Kidney epithelial cell (primary cell): ENCODE measurements at regions not wholly inside any gene's neighbourhood (a gene's known extent, or its start where the extent isn't known, plus 50 kb on each side); places are given as distances from the start of the nearest gene placed in this dataset.

Experiments used
- DNase-seq: peaks from one replicate; pipeline ENCODE4 v3.0.0-alpha.2; 2010; ENCODE audit warnings: low read depth
- H3K27me3 ChIP-seq: 2 replicates; pipeline ENCODE4 v1.6.0; 2011; ENCODE audit warnings: low read length; ENCODE audit not compliant: control insufficient read depth, insufficient read depth
- H3K36me3 ChIP-seq: 2 replicates; pipeline ENCODE4 v1.5.1; 2011; ENCODE audit warnings: low read length; ENCODE audit not compliant: control insufficient read depth, insufficient read depth
- H3K4me3 ChIP-seq: 2 replicates; pipeline ENCODE4 v1.5.1; 2011; ENCODE audit warnings: low read depth, mild to moderate bottlenecking, control low read depth, low read length
- TF ChIP-seq, protein P1 (sequence below): IDR thresholded peaks from 2 replicates; pipeline ENCODE4 v1.5.1; 2011; ENCODE audit warnings: mild to moderate bottlenecking, moderate library complexity, low read length, control low read depth, inconsistent platforms; ENCODE audit not compliant: insufficient read depth, poor library complexity, severe bottlenecking

DNA sequence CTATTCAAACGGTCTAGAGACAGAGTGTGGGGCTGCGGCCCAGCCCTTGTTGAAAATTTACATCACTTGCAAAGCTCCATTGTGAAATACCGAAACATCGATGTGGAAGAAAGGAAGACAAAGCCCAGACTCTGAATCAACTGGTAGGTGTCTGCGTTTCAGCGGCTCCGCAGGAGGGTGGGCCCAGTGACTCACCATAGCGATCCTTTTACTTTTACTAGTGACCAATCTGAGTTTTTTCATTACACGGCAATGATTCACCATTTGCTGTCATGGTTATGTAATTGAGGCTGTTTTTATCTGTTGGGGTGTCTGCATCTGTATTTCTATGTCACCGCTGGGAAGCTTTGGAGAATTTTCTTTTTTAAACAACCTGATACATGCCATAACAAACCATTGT, 66.6 kb upstream of the ODC1 start:
- TF ChIP-seq, protein P1, sequence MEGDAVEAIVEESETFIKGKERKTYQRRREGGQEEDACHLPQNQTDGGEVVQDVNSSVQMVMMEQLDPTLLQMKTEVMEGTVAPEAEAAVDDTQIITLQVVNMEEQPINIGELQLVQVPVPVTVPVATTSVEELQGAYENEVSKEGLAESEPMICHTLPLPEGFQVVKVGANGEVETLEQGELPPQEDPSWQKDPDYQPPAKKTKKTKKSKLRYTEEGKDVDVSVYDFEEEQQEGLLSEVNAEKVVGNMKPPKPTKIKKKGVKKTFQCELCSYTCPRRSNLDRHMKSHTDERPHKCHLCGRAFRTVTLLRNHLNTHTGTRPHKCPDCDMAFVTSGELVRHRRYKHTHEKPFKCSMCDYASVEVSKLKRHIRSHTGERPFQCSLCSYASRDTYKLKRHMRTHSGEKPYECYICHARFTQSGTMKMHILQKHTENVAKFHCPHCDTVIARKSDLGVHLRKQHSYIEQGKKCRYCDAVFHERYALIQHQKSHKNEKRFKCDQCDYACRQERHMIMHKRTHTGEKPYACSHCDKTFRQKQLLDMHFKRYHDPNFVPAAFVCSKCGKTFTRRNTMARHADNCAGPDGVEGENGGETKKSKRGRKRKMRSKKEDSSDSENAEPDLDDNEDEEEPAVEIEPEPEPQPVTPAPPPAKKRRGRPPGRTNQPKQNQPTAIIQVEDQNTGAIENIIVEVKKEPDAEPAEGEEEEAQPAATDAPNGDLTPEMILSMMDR: no peak
- peak; percentile 82 for DNase-seq

DNA sequence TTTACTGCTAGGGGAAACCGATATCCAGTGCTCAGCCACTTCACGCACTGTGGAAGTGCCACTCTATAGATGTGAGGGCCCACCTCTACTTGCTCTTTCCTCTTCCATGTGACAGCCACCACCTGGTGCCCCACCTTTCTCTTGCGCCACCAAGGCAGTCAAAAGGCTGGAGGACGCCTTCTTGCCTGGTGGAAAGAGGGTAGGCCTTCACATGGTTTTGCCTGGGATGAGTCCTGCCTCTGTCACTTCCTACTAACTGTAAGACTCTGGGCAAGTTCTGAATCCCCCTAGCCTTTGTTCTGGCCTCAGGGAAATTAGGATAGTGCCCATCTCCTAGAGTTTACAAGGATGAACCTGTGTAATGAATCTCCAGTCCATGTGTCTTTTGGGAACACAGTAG, 66.1 kb upstream of the ODC1 start:
- Histone ChIP-seq H3K36me3 (no peaks in the 10 kb centered on the region), H3K4me3 (no peak overlapping the region), H3K27me3 (no peaks in the 10 kb centered on the region)
- TF ChIP-seq, protein P1: no peak
- DNase-seq: no peak

More for the DNA sequence above, 66.6 kb upstream of the ODC1 start:
- H3K36me3 ChIP-seq: no peaks in the 10 kb centered on the region
- H3K27me3 ChIP-seq: no peaks in the 10 kb centered on the region
- no peak overlapping the region for H3K4me3 ChIP-seq

DNA sequence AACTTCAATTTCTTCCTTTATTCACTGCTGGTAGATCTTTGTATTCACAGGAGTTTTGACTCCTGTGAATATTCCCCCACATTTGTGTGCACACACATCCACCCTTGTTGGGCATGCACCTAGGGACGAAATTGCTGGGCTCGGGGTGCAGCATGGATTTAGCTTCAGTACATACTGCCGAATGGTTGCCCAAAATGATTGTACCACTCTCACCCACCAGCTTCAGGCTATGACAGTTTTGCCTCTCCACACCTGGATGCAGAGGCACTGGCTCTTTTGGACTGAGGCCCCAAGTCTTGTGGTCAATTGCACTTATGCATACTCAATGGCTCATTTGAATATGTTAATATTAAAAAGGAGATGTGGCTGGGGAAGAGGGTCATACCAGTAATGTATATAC, 65.1 kb upstream of the ODC1 start:
- no peak for DNase-seq
- H3K36me3 ChIP-seq: no peaks in the 10 kb centered on the region
- TF ChIP-seq, protein P1: no peak
- no peak overlapping the region for H3K4me3 ChIP-seq
- no peaks in the 10 kb centered on the region for H3K27me3 ChIP-seq

DNA sequence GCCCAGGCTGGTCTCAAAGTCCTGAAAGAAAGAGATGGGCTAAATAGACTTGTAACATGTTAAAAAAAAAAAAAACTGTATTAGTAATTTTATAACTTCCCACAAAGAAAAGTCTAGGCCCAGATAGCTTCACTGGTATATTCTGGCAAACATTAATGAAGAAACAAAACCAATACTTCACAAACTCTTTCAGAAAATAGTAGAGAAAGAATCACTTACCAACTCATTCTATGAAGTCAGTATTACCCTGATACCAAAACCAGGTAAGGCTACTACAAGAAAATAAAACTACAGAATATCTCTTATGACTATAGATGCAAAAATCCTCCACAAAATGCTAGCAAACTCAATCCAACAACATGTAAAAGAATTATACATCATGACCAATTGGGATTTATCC, 59.9 kb upstream of the ODC1 start:
- no peak overlapping the region for H3K4me3 ChIP-seq
- no peaks in the 10 kb centered on the region for H3K27me3 ChIP-seq
- TF ChIP-seq, protein P1: no peak
- no peaks in the 10 kb centered on the region for H3K36me3 ChIP-seq
- DNase-seq: no peak

DNA sequence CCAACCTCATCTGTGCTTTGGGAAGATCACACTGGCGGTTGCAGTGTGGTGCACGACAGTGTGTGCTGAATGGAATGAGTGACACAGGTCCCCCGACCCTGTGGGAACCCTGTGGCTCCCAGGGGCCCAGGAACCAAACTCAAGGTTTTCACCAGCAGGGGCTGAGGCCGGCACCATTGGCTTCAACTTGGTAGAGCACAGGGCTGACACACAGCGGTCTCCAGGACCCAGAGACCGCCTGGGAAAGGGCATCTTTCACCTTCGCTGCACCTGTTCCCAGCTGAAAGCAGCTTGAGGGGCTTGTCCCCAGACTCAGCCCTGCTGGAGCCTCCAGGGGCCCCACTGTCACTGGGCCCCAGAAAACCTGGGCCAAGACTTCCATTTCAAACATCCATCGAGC, 59.0 kb upstream of the ODC1 start:
- no peak for DNase-seq
- H3K36me3 ChIP-seq: no peaks in the 10 kb centered on the region

More for the DNA sequence above, 59.0 kb upstream of the ODC1 start:
- peaks cover 3% of the 10 kb centered on the region for H3K27me3 ChIP-seq
- H3K4me3 ChIP-seq: no peak overlapping the region
- TF ChIP-seq, protein P1: no peak
